ENCODE measurements at regions not wholly inside any gene's neighbourhood (a gene's known extent, or its start where the extent isn't known, plus 50 kb on each side); places are given as distances from the start of the nearest gene placed in this dataset.
A peak's percentile ranks its signal among the peaks of the same experiment; 100 is the strongest.

GRCh38 chr6:9901376-9901775 is 513.5 kb downstream of the TFAP2A start:
- no peak overlapping the region for H3K4me3 ChIP-seq (ENCODE audit: low read depth in 2 of 2, low read length in 2 of 2)
- H3K27ac ChIP-seq (ENCODE audit: low read length) = no peak overlapping the region
- DNase-seq (ENCODE audit: low read depth, low spot score) (no peak), ATAC-seq (no peak)
- in situ Hi-C loops (cut with HindIII; ENCODE audit: low pct_unique_long_range_greater_than_20kb, low sequenced_read_pairs) = no loop called here
- H3K9me3 ChIP-seq (ENCODE audit: control insufficient read depth, insufficient read depth, low read depth, low read length) = no peaks in the 10 kb centered on the region
- TF ChIP-seq CTCF (IDR thresholded peaks at IDR 0.05) = no peak
- TF ChIP-seq SIN3A (IDR thresholded peaks at IDR 0.05; ENCODE audit: borderline replicate concordance, insufficient read depth, low read depth, low read length) = no peak
- H3K27me3 ChIP-seq (ENCODE audit: control insufficient read depth, insufficient read depth, low read length) = no peaks in the 10 kb centered on the region
- no TSS peak for BruUV-seq (replicated peaks)
- intact Hi-C loops (cut with micrococcal nuclease; ENCODE audit: unreplicated experiment) = no loop called here
- ChIA-PET POLR2A (no interaction called here), CTCF (no interaction called here)
- H3K4me1 ChIP-seq (ENCODE audit: control insufficient read depth, insufficient read depth, low read length) = no peaks in the 10 kb centered on the region
- H3K36me3 ChIP-seq (ENCODE audit: control insufficient read depth, insufficient read depth, low read length) = no peaks in the 10 kb centered on the region

- TF ChIP-seq REST (IDR thresholded peaks at IDR 0.05; ENCODE audit: insufficient read depth in 1 of 2, low read depth in 2 of 2, low read length in 1 of 2) (no peak), SIN3A (IDR thresholded peaks at IDR 0.05; ENCODE audit: borderline replicate concordance, insufficient read depth, low read depth, low read length) (no peak), CTCF (IDR thresholded peaks at IDR 0.05) (no peak), POLR2AphosphoS5 (IDR thresholded peaks at IDR 0.05; ENCODE audit: low read depth, low read length) (no peak), TCF7L2 (IDR thresholded peaks at IDR 0.05; ENCODE audit: low read depth, low read length) (no peak)
- H3K4me3 ChIP-seq (ENCODE audit: low read depth in 2 of 2, low read length in 2 of 2) = no peak overlapping the region
- no peaks in the 10 kb centered on the region for H3K4me1 ChIP-seq (ENCODE audit: control insufficient read depth, insufficient read depth, low read length)
- H3K9me3 ChIP-seq (ENCODE audit: control insufficient read depth, insufficient read depth, low read depth, low read length) = no peaks in the 10 kb centered on the region
- ATAC-seq (no peak), DNase-seq (ENCODE audit: low read depth, low spot score) (no peak)
- H3K27ac ChIP-seq (ENCODE audit: low read length) = no peak overlapping the region
- CTCF ChIA-PET = no interaction called here
- no TSS peak for BruUV-seq (replicated peaks)
- intact Hi-C loops (cut with micrococcal nuclease; ENCODE audit: unreplicated experiment) (no loop called here), in situ Hi-C loops (cut with HindIII; ENCODE audit: low pct_unique_long_range_greater_than_20kb, low sequenced_read_pairs) (no loop called here)
- H3K27me3 ChIP-seq (ENCODE audit: control insufficient read depth, insufficient read depth, low read length) = no peaks in the 10 kb centered on the region
- H3K36me3 ChIP-seq (ENCODE audit: control insufficient read depth, insufficient read depth, low read length) = no peaks in the 10 kb centered on the region
- POLR2A ChIA-PET = no interaction called here
These were observed 518.1 kb downstream of the TFAP2A start for GRCh38 chr6:9896806-9897205.

- Histone ChIP-seq H3K9me3 (ENCODE audit: control insufficient read depth, insufficient read depth, low read depth, low read length) (no peaks in the 10 kb centered on the region), H3K4me1 (ENCODE audit: control insufficient read depth, insufficient read depth, low read length) (no peaks in the 10 kb centered on the region), H3K27me3 (ENCODE audit: control insufficient read depth, insufficient read depth, low read length) (no peaks in the 10 kb centered on the region), H3K36me3 (ENCODE audit: control insufficient read depth, insufficient read depth, low read length) (no peaks in the 10 kb centered on the region), H3K27ac (ENCODE audit: low read length) (no peak overlapping the region), H3K4me3 (ENCODE audit: low read depth in 2 of 2, low read length in 2 of 2) (no peak overlapping the region)
- DNase-seq (ENCODE audit: low read depth, low spot score) (no peak), ATAC-seq (no peak)
- CTCF ChIA-PET = no interaction called here
- BruUV-seq (replicated peaks) = no TSS peak
- TF ChIP-seq REST (IDR thresholded peaks at IDR 0.05; ENCODE audit: insufficient read depth in 1 of 2, low read depth in 2 of 2, low read length in 1 of 2) (peak in 1 of 2 experiments; percentile 47; a peak in 1 of 4 replicates), SIN3A (IDR thresholded peaks at IDR 0.05; ENCODE audit: borderline replicate concordance, insufficient read depth, low read depth, low read length) (no peak), CTCF (IDR thresholded peaks at IDR 0.05) (no peak)
- intact Hi-C loops (cut with micrococcal nuclease; ENCODE audit: unreplicated experiment) (no loop called here), in situ Hi-C loops (cut with HindIII; ENCODE audit: low pct_unique_long_range_greater_than_20kb, low sequenced_read_pairs) (no loop called here)
- POLR2A ChIA-PET = no interaction called here
These were observed 524.0 kb downstream of the TFAP2A start for GRCh38 chr6:9890893-9891292.

Measured in Panc1 (cell line).